DLD1 (cell line): ENCODE measurements at regions not wholly inside any gene's neighbourhood (a gene's known extent, or its start where the extent isn't known, plus 50 kb on each side); places are given as distances from the start of the nearest gene placed in this dataset.

Experiments
- in situ Hi-C: cut with HindIII; loops from 2 replicates; pipeline ENCODE4 v1.10.0; 2017; ENCODE audit warnings: low sequenced_read_pairs

GRCh38 chr4:177937041-177937440, 494.8 kb upstream of the AGA start:
- in situ Hi-C loops = no loop called here

- in situ Hi-C loops = no loop called here
Measured at GRCh38 chr4:177938226-177938625, 496.0 kb upstream of the AGA start.

- in situ Hi-C loops = no loop called here
Measured at GRCh38 chr4:177945268-177945667, 503.0 kb upstream of the AGA start.

- in situ Hi-C loops = no loop called here
Measured at GRCh38 chr4:177947607-177948006, 505.4 kb upstream of the AGA start.

- in situ Hi-C loops = no loop called here
Measured at GRCh38 chr4:177948853-177949252, 506.6 kb upstream of the AGA start.

- in situ Hi-C loops = no loop called here
Measured at GRCh38 chr4:177951026-177951425, 508.8 kb upstream of the AGA start.

- in situ Hi-C loops = no loop called here
Measured at GRCh38 chr4:177952723-177953122, 510.5 kb upstream of the AGA start.

- in situ Hi-C loops = no loop called here
Measured at GRCh38 chr4:177957596-177958360, 515.5 kb upstream of the AGA start.

GRCh38 chr4:177960566-177960965, 518.3 kb upstream of the AGA start:
- in situ Hi-C loops = no loop called here

- in situ Hi-C loops = no loop called here
Measured at GRCh38 chr4:177961761-177962380, 519.6 kb upstream of the AGA start.

GRCh38 chr4:177964061-177964460, 521.8 kb upstream of the AGA start:
- in situ Hi-C loops = no loop called here

GRCh38 chr4:177964693-177965168, 522.5 kb upstream of the AGA start:
- in situ Hi-C loops = no loop called here

GRCh38 chr4:177967328-177967727, 525.1 kb upstream of the AGA start:
- in situ Hi-C loops = no loop called here

GRCh38 chr4:177968817-177969442, 526.7 kb upstream of the AGA start:
- in situ Hi-C loops = no loop called here

GRCh38 chr4:177974461-177974860, 532.2 kb upstream of the AGA start:
- in situ Hi-C loops = no loop called here

GRCh38 chr4:177975315-177975987, 533.2 kb upstream of the AGA start:
- in situ Hi-C loops = no loop called here

GRCh38 chr4:177986236-177986635, 544.0 kb upstream of the AGA start:
- in situ Hi-C loops = no loop called here

GRCh38 chr4:177987896-177988295, 545.7 kb upstream of the AGA start:
- in situ Hi-C loops = no loop called here

- in situ Hi-C loops = no loop called here
Measured at GRCh38 chr4:177989503-177990201, 547.4 kb upstream of the AGA start.

GRCh38 chr4:178003098-178003657, 560.9 kb upstream of the AGA start:
- in situ Hi-C loops = no loop called here

GRCh38 chr4:178010596-178010995, 568.4 kb upstream of the AGA start:
- in situ Hi-C loops = no loop called here
